RCC 7860 (cell line): ENCODE measurements at regions not wholly inside any gene's neighbourhood (a gene's known extent, or its start where the extent isn't known, plus 50 kb on each side); places are given as distances from the start of the nearest gene placed in this dataset.
A peak's percentile ranks its signal among the peaks of the same experiment; 100 is the strongest.

ENCODE experiments used
- DNase-seq: peaks from one replicate; pipeline ENCODE4 v3.0.0-alpha.2; 2015; ENCODE audit warnings: low spot score
- FAIRE-seq: peaks from 2 replicates; lab custom pipeline; 2012; peaks lifted over from hg19 to GRCh38; lab: Jason Lieb, UNC

- FAIRE-seq, result no peak
Observed at GRCh38 chr18:32545631-32546030, 74.9 kb upstream of the GAREM1 start.

DNA sequence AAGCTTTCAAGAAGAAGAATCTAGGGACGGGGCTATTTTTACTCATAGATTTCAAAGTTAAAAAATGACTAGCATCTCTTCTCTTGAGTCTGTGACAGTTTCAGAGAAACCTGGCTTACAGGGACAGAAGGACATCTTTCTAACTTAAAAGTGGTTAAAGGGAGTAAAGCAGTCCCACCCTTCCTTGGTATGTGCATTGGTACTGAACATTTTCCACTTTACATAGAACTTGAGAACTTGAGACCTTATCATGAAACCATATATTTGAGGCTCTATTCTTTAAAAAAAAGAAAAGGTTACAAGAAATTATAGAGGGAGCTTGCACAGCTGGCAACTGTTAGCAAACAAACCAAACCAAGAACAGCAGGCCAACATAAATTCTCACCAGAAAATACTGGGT, 73.4 kb upstream of the GAREM1 start:
- DNase-seq (no peak), FAIRE-seq (no peak)

More at GRCh38 chr18:32545631-32546030, 74.9 kb upstream of the GAREM1 start:
- no peak for DNase-seq

GRCh38 chr18:32542221-32542798, 71.6 kb upstream of the GAREM1 start:
- peak; percentile 5 for DNase-seq
- FAIRE-seq, result no peak

GRCh38 chr18:32530947-32531651, 60.4 kb upstream of the GAREM1 start:
- FAIRE-seq (peak; percentile 18), DNase-seq (peak; percentile 7)

DNA sequence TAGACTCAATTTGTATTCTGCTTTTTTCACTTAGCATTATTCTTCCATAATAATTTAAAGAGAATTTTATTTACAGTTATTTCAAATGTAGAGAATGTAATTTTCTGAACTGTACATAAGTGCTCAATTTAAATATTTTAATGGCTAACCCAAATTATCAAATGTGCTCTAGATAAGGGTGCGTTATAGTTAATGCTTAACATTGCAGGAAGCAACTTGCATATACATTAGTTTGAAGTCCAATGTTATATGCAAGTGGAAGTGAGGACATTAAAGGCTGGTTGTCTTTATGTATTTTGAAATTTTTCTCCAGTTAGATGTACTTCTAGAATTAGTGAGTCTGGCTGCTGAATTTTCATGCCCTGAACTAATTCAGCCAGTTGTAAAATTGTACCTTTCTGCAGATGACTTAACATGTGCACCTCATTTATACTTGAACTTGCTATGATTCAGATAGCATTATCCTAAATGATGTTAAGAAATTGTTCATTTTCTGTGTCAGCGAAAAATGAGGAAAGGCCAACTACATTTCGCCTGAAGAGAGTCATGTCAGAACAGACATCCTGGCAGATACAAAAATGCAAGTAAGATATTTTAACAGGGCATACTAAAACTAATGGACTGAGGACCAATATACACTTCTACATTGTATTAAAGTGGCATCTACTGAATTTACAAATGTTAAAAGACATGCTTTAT, 59.2 kb upstream of the GAREM1 start:
- FAIRE-seq, result no peak

DNA sequence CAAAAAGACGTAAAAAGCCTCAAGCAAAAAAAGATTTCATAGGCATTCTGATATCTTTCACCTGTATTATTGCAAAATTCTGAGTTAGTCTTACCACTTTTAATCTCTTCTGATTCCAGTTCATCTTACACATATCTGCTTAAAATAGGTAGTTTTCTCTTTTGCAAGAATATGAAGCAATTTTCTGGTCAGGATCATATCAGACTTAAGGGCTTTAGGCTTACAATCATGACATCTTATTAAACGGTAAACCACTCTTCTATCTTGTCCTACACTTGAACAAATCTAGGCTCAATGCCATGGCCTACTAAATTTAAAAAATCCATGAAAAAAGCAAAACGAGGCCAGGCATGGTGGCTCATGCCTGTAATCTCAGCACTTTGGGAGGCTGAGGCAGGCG, 50.1 kb upstream of the GAREM1 start:
- DNase-seq (no peak), FAIRE-seq (no peak)

More for the DNA sequence above, 59.2 kb upstream of the GAREM1 start:
- DNase-seq, result no peak
